ENCODE measurements at regions not wholly inside any gene's neighbourhood (a gene's known extent, or its start where the extent isn't known, plus 50 kb on each side); places are given as distances from the start of the nearest gene placed in this dataset.

GRCh38 chr2:217063238-217063755, 203.4 kb upstream of the TNP1 start:
- TF ChIP-seq CTCF (conservative IDR thresholded peaks at IDR 0.05; ENCODE audit: low read depth, low read length), result no peak
- TF ChIP-seq EZH2 (IDR thresholded peaks at IDR 0.05; ENCODE audit: borderline replicate concordance, low read depth, low read length, poor library complexity, severe bottlenecking), result no peak
